ENCODE measurements at regions not wholly inside any gene's neighbourhood (a gene's known extent, or its start where the extent isn't known, plus 50 kb on each side); places are given as distances from the start of the nearest gene placed in this dataset.

GRCh38 chr5:163756170-163756569 is 250.8 kb downstream of the MAT2B start (continued):
- TF ChIP-seq CTCF (IDR thresholded peaks at IDR 0.05; ENCODE audit: low read depth, low read length, missing input control) (no peak), REST (IDR thresholded peaks at IDR 0.05) (no peak), HNF4G (IDR thresholded peaks at IDR 0.05) (no peak)

GRCh38 chr5:163757344-163757743 is 251.9 kb downstream of the MAT2B start:
- 63% methylated on average over 5 of the region's 5 CpGs for WGBS
- H3K9ac ChIP-seq (ENCODE audit: low read depth in 1 of 2, low read length in 2 of 2): no peak overlapping the region
- no peaks in the 10 kb centered on the region for H3K36me3 ChIP-seq (ENCODE audit: control insufficient read depth in 4 of 4, insufficient read depth in 3 of 4, low read depth in 1 of 4, low read length in 3 of 4)
- DNase-seq (ENCODE audit: low spot score): no peak
- no peaks in the 10 kb centered on the region for H3K4me1 ChIP-seq (ENCODE audit: control insufficient read depth in 4 of 4, insufficient read depth in 4 of 4, low read length in 3 of 4)
- no peak overlapping the region for H3K27ac ChIP-seq (ENCODE audit: low read depth in 1 of 2, low read length in 2 of 2)
- H3K4me3 ChIP-seq (ENCODE audit: low read depth in 1 of 3, low read length in 3 of 3): no peak overlapping the region
- H3K9me3 ChIP-seq (ENCODE audit: control insufficient read depth in 4 of 4, low read length in 3 of 4): no peaks in the 10 kb centered on the region
- TF ChIP-seq YY1 (IDR thresholded peaks at IDR 0.05) (no peak), FOXA1 (IDR thresholded peaks at IDR 0.05) (no peak), RAD21 (IDR thresholded peaks at IDR 0.05) (no peak), CTCF (IDR thresholded peaks at IDR 0.05; ENCODE audit: low read depth, low read length, missing input control) (no peak), GABPA (IDR thresholded peaks at IDR 0.05 in 1 of 2, conservative IDR thresholded peaks at IDR 0.05 in 1 of 2) (no peak), TAF1 (conservative IDR thresholded peaks at IDR 0.05) (no peak), RXRA (IDR thresholded peaks at IDR 0.05) (no peak), ATF3 (IDR thresholded peaks at IDR 0.05) (no peak), NR2F2 (IDR thresholded peaks at IDR 0.05) (no peak), JUND (IDR thresholded peaks at IDR 0.05) (no peak), FOXA2 (IDR thresholded peaks at IDR 0.05) (no peak), HNF4G (IDR thresholded peaks at IDR 0.05) (no peak), REST (IDR thresholded peaks at IDR 0.05) (no peak)
- no peaks in the 10 kb centered on the region for H3K27me3 ChIP-seq (ENCODE audit: control insufficient read depth in 4 of 4, insufficient read depth in 4 of 4, low read length in 3 of 4)

Measured in liver (tissue), 8 donors.